Dermis microvascular lymphatic vessel endothelial cell (primary cell): ENCODE measurements at regions not wholly inside any gene's neighbourhood (a gene's known extent, or its start where the extent isn't known, plus 50 kb on each side); places are given as distances from the start of the nearest gene placed in this dataset.

Experiments used
- DNase-seq, 2 donors: peaks; one replicate each; pipeline versions ENCODE4 v3.0.0 to v3.0.0-alpha.2; 2010; ENCODE audit warnings: low read depth in 2 of 2

- DNase-seq = no peak
Measured at GRCh38 chr10:123599366-123599849, 66.7 kb upstream of the GPR26 start.

GRCh38 chr10:123600177-123600576 is 66.0 kb upstream of the GPR26 start:
- no peak for DNase-seq

GRCh38 chr10:123603130-123603529 is 63.0 kb upstream of the GPR26 start:
- DNase-seq = no peak

GRCh38 chr10:123604506-123604905 is 61.6 kb upstream of the GPR26 start:
- DNase-seq = no peak

GRCh38 chr10:123606006-123606405 is 60.1 kb upstream of the GPR26 start:
- DNase-seq = no peak

GRCh38 chr10:123606955-123607354 is 59.2 kb upstream of the GPR26 start:
- no peak for DNase-seq

- DNase-seq = no peak
Measured at GRCh38 chr10:123607386-123607785, 58.8 kb upstream of the GPR26 start.

- DNase-seq = no peak
Measured at GRCh38 chr10:123608047-123608446, 58.1 kb upstream of the GPR26 start.

GRCh38 chr10:123611243-123611642 is 54.9 kb upstream of the GPR26 start:
- no peak for DNase-seq

GRCh38 chr10:123611876-123612275 is 54.3 kb upstream of the GPR26 start:
- no peak for DNase-seq

GRCh38 chr10:123613346-123613850 is 52.8 kb upstream of the GPR26 start:
- no peak for DNase-seq

GRCh38 chr10:123614888-123615287 is 51.3 kb upstream of the GPR26 start:
- DNase-seq = peak; percentile 36 to 61
